Endothelial cell of umbilical vein (primary cell): ENCODE measurements at regions not wholly inside any gene's neighbourhood (a gene's known extent, or its start where the extent isn't known, plus 50 kb on each side); places are given as distances from the start of the nearest gene placed in this dataset.
A peak's percentile ranks its signal among the peaks of the same experiment; 100 is the strongest.

ENCODE experiments used
- BruUV-seq: library from RNA; stranded (reverse); fragments of 400-500 nt; replicated peaks from 2 replicates; lab custom pipeline; 2021; lab: Mats Ljungman, UMichigan
- CTCF ChIA-PET: fragments of 300-600, 350-600 bp; sonication (Branson Sonifier 250); formaldehyde crosslinking; loops from one replicate; lab custom pipeline; 2021; ENCODE audit warnings: antibody characterized with exemption, inconsistent platforms; lab: Charles Lee
- POLR2A ChIA-PET: fragments of 300-600, 350-600 bp; sonication (Branson Sonifier 250); formaldehyde crosslinking; loops from one replicate; lab custom pipeline; 2021; ENCODE audit warnings: antibody characterized with exemption, inconsistent platforms; lab: Charles Lee
- DNase-seq: peaks from one replicate; pipeline ENCODE4 v3.0.0-alpha.2; 2011; ENCODE audit warnings: low read depth, low spot score
- FAIRE-seq: peaks from 2 replicates; lab custom pipeline; 2011; peaks lifted over from hg19 to GRCh38; lab: Jason Lieb, UNC
- H2AFZ ChIP-seq: 2 replicates; pipeline ENCODE4 v1.6.0; 2012; ENCODE audit warnings: low read depth, low read length, control low read depth, inconsistent platforms
- H3K27ac ChIP-seq: 2 replicates; pipeline ENCODE4 v1.5.1; 2011; ENCODE audit warnings: low read depth, mild to moderate bottlenecking, control low read depth, low read length, moderate library complexity; ENCODE audit not compliant: insufficient read depth
- H3K27me3 ChIP-seq, 2 experiments: 2 replicates each; pipeline versions ENCODE4 v1.6.0 to v1.6.1; 2011; ENCODE audit warnings: low read length in 2 of 2, mixed read lengths in 1 of 2; ENCODE audit not compliant: control insufficient read depth in 2 of 2, insufficient read depth in 2 of 2
- H3K36me3 ChIP-seq, 2 experiments: 2 replicates in 1 of 2; 3 replicates in 1 of 2; pipeline ENCODE4 v1.5.1; 2011; ENCODE audit warnings: low read length in 2 of 2, mild to moderate bottlenecking in 1 of 2, moderate library complexity in 1 of 2; ENCODE audit not compliant: control insufficient read depth in 2 of 2, insufficient read depth in 2 of 2; ENCODE audit errors: extremely low read depth in 1 of 2
- H3K4me1 ChIP-seq: 3 replicates; pipeline ENCODE4 v1.5.1; 2011; ENCODE audit warnings: mild to moderate bottlenecking, low read length; ENCODE audit not compliant: control insufficient read depth, insufficient read depth; ENCODE audit errors: extremely low read depth
- H3K4me2 ChIP-seq: 2 replicates; pipeline ENCODE4 v1.6.1; 2011; ENCODE audit warnings: low read length, control low read depth, mixed read lengths; ENCODE audit not compliant: insufficient read depth
- H3K4me3 ChIP-seq, 3 experiments: fragments of 200-600 bp in 1 of 3; sonication (generic), shearing (Covaris generic) in 1 of 3; replicated peaks in 1 of 3; 2 replicates each; pipeline ENCODE4 v1.5.1; 2011 to 2016; ENCODE audit warnings: control low read depth in 3 of 3, low read length in 3 of 3, mild to moderate bottlenecking in 2 of 3, inconsistent platforms in 1 of 3, low read depth in 1 of 3, moderate library complexity in 1 of 3; ENCODE audit not compliant: insufficient read depth in 1 of 3
- H3K79me2 ChIP-seq: 2 replicates; pipeline ENCODE4 v1.6.0; 2012; ENCODE audit warnings: low read length, inconsistent platforms; ENCODE audit not compliant: control insufficient read depth, insufficient read depth
- H3K9ac ChIP-seq: replicated peaks from 2 replicates; pipeline ENCODE3; 2011; ENCODE audit warnings: low read length, control low read depth; ENCODE audit not compliant: insufficient read depth; ENCODE audit errors: extremely low read depth
- H3K9me1 ChIP-seq: replicated peaks from 3 replicates; pipeline ENCODE4 v1.6.0; 2011; ENCODE audit warnings: mild to moderate bottlenecking, low read length; ENCODE audit not compliant: control insufficient read depth, insufficient read depth; ENCODE audit errors: extremely low read depth
- H3K9me3 ChIP-seq: replicated peaks from 2 replicates; pipeline ENCODE4 v1.5.1; 2012; ENCODE audit warnings: low read length, inconsistent platforms; ENCODE audit not compliant: control insufficient read depth, insufficient read depth
- H4K20me1 ChIP-seq: replicated peaks from 2 replicates; pipeline ENCODE3; 2011; ENCODE audit warnings: mild to moderate bottlenecking, low read length; ENCODE audit not compliant: control insufficient read depth, insufficient read depth; ENCODE audit errors: extremely low read depth
- EZH2 ChIP-seq: IDR thresholded peaks from 2 replicates; pipeline ENCODE4 v1.6.1; 2012; ENCODE audit warnings: borderline replicate concordance, low read depth, mild to moderate bottlenecking, moderate library complexity, low read length, inconsistent platforms; ENCODE audit not compliant: severe bottlenecking
- FOS ChIP-seq: IDR thresholded peaks from 2 replicates; pipeline ENCODE4 v1.6.1; 2011; ENCODE audit warnings: mild to moderate bottlenecking, low read length, moderate library complexity, borderline replicate concordance; ENCODE audit not compliant: insufficient read depth
- GATA2 ChIP-seq: IDR thresholded peaks from 2 replicates; pipeline ENCODE4 v1.7.0; 2011; ENCODE audit warnings: low read depth, mild to moderate bottlenecking, moderate library complexity, mixed read lengths, low read length; ENCODE audit not compliant: insufficient read length, insufficient read depth
- JUN ChIP-seq: IDR thresholded peaks from 2 replicates; pipeline ENCODE4 v1.6.1; 2011; ENCODE audit warnings: borderline replicate concordance, low read depth; ENCODE audit not compliant: insufficient read length, insufficient read depth
- MAX ChIP-seq: IDR thresholded peaks from 2 replicates; pipeline ENCODE4 v1.6.1; 2011; ENCODE audit not compliant: insufficient read depth, insufficient read length
- MYC ChIP-seq: IDR thresholded peaks from one replicate; pipeline ENCODE4 v1.6.1; 2011; ENCODE audit warnings: mild to moderate bottlenecking, low read depth, low read length
- POLR2A ChIP-seq: IDR thresholded peaks from 2 replicates; pipeline ENCODE4 v1.6.1; 2012; ENCODE audit warnings: low read depth, mild to moderate bottlenecking, control low read depth, low read length
- POLR2AphosphoS5 ChIP-seq: IDR thresholded peaks from 2 replicates; pipeline ENCODE4 v1.6.1; 2012; ENCODE audit warnings: low read depth, mild to moderate bottlenecking, control low read depth, low read length, moderate library complexity; ENCODE audit not compliant: insufficient read depth
- dilution Hi-C: fragments of 300-500 bp; cut with MboI; formaldehyde crosslinking; loops from one replicate; pipeline ENCODE4 v1.15.0; 2019; ENCODE audit warnings: low sequenced_read_pairs; ENCODE audit not compliant: extremely low pct_ligation_motif_present
- intact Hi-C: fragments of 100-400 bp; cut with micrococcal nuclease; formaldehyde crosslinking; loops from one replicate; pipeline ENCODE4 v1.10.0; 2022
- TF ChIP-seq, protein P1 (sequence below), 2 donors: IDR thresholded peaks; 1 replicate in 1 of 2; 2 replicates in 1 of 2; pipeline ENCODE4 v1.5.1; 2011; ENCODE audit warnings: low read length in 2 of 2, mild to moderate bottlenecking in 2 of 2, moderate library complexity in 2 of 2, control low read depth in 1 of 2, inconsistent platforms in 1 of 2, low read depth in 1 of 2; ENCODE audit not compliant: insufficient read depth in 1 of 2; ENCODE audit errors: extremely low read depth in 1 of 2

- H4K20me1 ChIP-seq: no peaks in the 10 kb centered on the region
- H3K27ac ChIP-seq: no peak overlapping the region
- no peaks in the 10 kb centered on the region for H3K4me1 ChIP-seq
- no peak overlapping the region for H2AFZ ChIP-seq
- H3K79me2 ChIP-seq: no peaks in the 10 kb centered on the region
- dilution Hi-C loops: no loop called here
- H3K36me3 ChIP-seq: no peaks in the 10 kb centered on the region
- TF ChIP-seq POLR2AphosphoS5 (no peak), MAX (no peak), FOS (no peak), JUN (no peak), GATA2 (no peak), EZH2 (no peak), POLR2A (no peak), MYC (no peak)
- TF ChIP-seq, protein P1, sequence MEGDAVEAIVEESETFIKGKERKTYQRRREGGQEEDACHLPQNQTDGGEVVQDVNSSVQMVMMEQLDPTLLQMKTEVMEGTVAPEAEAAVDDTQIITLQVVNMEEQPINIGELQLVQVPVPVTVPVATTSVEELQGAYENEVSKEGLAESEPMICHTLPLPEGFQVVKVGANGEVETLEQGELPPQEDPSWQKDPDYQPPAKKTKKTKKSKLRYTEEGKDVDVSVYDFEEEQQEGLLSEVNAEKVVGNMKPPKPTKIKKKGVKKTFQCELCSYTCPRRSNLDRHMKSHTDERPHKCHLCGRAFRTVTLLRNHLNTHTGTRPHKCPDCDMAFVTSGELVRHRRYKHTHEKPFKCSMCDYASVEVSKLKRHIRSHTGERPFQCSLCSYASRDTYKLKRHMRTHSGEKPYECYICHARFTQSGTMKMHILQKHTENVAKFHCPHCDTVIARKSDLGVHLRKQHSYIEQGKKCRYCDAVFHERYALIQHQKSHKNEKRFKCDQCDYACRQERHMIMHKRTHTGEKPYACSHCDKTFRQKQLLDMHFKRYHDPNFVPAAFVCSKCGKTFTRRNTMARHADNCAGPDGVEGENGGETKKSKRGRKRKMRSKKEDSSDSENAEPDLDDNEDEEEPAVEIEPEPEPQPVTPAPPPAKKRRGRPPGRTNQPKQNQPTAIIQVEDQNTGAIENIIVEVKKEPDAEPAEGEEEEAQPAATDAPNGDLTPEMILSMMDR (IDR thresholded peaks at IDR 0.05; ENCODE audit: extremely low read depth in 1 of 2, insufficient read depth in 1 of 2, low read depth in 1 of 2, low read length in 2 of 2): no peak
- no peaks in the 10 kb centered on the region for H3K9me1 ChIP-seq
- no peak overlapping the region for H3K4me2 ChIP-seq
- H3K4me3 ChIP-seq: no peak overlapping the region
- no peak overlapping the region for H3K9ac ChIP-seq
- FAIRE-seq: no peak
- intact Hi-C loops: no loop called here
- ChIA-PET CTCF (interaction anchor here (1.2 kb wide), 1 partner anchor 17 kb away, joined by 3 read pairs; no protein-coding TSS in a partner anchor), POLR2A (no interaction called here)
- BruUV-seq: no TSS peak
- H3K9me3 ChIP-seq: no peaks in the 10 kb centered on the region
- peak; percentile 24 for DNase-seq
- H3K27me3 ChIP-seq: no peaks in the 10 kb centered on the region
These were observed 348.4 kb upstream of the FTMT start for GRCh38 chr5:121503111-121503840.
